Lower leg skin (tissue), 3 donors: ENCODE measurements at regions not wholly inside any gene's neighbourhood (a gene's known extent, or its start where the extent isn't known, plus 50 kb on each side); places are given as distances from the start of the nearest gene placed in this dataset.

ENCODE experiments used
- CTCF ChIP-seq, 3 donors: fragments of 450-650 bp; IDR thresholded peaks; one replicate each; pipeline ENCODE4 v1.5.1; 2016; ENCODE audit warnings: antibody characterized with exemption in 3 of 3, mild to moderate bottlenecking in 3 of 3, moderate library complexity in 2 of 3
- POLR2A ChIP-seq, 2 donors: fragments of 450-650 bp; IDR thresholded peaks; one replicate each; pipeline ENCODE4 v1.6.1; 2016 to 2017; ENCODE audit warnings: antibody characterized with exemption in 2 of 2, mild to moderate bottlenecking in 1 of 2, moderate library complexity in 1 of 2

- TF ChIP-seq CTCF (IDR thresholded peaks at IDR 0.05) (no peak), POLR2A (IDR thresholded peaks at IDR 0.05) (no peak)
Measured at GRCh38 chr7:131800008-131800407, 243.6 kb upstream of the PODXL start.
